Glomerular visceral epithelial cell (primary cell): ENCODE measurements at regions not wholly inside any gene's neighbourhood (a gene's known extent, or its start where the extent isn't known, plus 50 kb on each side); places are given as distances from the start of the nearest gene placed in this dataset.

Experiments used
- DNase-seq: peaks from one replicate; pipeline ENCODE4 v3.0.0-alpha.2; 2016; ENCODE audit errors: extremely low spot score

DNA sequence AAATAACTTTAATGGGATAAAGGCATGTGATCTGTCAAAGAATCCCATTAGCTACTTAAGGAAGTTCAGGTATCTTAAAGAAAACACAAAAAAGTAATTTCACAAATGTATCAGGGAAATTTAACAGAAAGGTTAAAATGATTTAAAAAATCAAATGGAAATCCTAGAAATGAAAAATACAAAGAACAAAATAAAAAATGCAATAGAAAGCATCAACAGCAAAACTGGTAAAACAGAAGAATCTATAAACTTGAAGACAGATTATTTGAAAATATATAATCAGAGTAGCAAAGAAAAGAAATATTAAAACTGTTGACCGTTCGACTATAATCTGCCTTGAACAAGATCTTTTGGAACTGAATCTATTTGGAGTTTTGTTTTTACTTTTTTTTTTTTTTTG is 279.4 kb upstream of the SYT1 start:
- no peak for DNase-seq

DNA sequence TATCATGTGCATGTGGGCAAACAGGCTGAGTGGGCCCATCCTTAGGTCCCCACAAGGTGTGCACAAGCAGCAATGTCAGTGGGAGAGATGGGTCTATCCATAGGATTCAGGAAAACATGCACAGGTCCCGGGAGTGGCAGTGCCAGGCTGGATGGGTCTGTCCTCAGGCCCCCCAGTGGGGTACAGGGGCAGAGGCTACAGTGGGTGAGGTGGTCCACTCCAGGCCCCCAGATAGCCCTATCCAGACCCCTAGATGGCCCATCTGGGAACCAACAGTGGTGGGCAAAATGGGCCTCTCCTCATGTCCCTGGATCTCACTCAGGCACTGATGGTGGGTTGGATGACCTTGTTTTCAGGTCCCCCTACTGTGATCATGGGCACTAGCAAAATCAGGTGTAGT is 277.8 kb upstream of the SYT1 start:
- DNase-seq = no peak

DNA sequence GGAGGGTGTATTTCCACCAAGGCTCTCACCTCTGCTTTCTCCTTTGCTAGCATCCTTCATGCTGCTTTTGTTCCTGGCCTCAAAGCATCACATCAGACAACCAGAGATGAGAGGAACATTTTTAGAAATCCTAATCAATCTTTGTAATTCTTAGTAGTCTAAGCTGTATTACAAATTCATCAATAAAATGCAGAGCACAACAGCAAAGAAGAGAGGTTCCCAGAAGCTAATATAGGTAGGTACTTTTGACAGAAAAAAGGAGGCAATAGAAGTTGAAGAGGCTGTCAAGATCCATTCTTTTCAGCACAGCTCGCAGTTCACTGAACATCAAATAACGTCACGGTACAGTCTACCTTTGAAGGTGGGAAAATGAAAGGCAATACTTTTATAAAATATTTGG is 265.2 kb upstream of the SYT1 start:
- no peak for DNase-seq

DNA sequence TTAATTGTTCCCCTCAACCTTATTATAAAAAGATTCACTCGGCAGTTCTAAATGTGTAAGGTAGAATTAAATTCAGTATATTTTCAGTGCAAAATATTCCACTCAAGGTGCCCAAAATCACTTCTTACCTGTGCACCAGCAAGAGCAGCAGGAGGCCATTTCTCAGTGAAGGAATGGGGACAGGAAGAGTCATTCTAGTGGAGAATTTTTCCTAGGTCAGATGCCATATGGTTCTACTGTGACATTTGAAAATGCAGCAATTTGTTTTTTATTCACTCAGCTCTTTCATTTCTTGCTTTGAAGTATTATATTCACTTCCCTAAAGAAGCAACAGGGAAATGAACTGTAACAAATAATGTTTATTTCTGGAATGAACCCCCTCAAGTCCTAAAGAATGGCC is 264.0 kb upstream of the SYT1 start:
- no peak for DNase-seq

DNA sequence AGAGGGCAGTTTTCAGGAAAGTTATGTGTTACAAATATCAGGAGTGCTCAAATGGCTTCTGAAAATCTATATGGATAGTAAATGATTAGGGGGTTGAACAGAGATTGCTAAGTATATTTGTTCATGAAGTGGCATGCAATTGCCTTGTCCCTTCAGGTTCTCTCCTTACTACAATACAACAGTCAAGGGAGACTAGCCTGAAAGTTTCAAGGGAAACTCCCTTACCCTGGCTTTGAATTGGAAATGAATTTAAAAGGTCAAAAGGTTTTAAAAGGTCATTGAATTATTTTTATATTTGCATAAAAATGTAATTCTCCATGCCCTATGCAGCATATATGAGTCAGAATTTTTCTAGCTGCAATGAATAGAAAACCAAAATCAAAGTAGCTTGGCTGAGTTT is 253.1 kb upstream of the SYT1 start:
- DNase-seq = no peak

DNA sequence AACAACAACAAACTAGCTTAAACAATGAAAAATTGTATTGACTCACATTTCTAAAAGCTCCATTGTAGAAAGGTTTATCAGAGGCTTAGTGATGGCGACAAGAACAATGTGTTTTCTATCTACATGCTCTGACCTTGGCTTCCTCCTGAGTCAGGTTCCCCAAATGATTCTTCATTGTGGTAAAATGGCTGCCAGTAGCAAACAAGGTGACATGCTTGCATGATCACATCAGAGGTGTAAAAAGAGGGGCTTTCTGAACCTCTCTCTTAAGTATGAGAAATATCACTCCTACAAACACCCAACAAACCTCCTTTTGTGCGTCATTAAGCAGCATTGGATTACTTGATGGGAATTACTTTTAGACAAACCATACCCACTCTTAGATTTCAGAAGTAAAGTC is 252.4 kb upstream of the SYT1 start:
- DNase-seq = no peak

DNA sequence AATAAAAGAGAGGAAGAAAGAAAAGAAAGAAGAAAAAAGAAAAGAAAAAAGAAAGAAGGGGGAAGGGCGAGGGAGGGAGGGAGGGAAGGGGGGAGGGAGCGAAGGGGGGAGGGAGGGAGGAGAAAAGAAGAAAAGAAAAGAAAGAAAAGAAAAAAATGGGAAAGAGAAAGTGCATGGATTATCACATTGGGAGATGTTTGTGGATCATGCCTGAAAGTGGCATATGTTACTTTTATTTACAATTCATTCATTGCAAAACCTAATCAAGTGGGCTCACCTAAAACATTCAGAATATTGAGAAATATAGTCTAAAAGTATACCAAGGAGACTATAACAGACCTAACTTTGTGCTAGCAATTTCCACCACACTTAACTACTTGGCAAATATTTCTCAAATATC is 246.9 kb upstream of the SYT1 start:
- DNase-seq = no peak

DNA sequence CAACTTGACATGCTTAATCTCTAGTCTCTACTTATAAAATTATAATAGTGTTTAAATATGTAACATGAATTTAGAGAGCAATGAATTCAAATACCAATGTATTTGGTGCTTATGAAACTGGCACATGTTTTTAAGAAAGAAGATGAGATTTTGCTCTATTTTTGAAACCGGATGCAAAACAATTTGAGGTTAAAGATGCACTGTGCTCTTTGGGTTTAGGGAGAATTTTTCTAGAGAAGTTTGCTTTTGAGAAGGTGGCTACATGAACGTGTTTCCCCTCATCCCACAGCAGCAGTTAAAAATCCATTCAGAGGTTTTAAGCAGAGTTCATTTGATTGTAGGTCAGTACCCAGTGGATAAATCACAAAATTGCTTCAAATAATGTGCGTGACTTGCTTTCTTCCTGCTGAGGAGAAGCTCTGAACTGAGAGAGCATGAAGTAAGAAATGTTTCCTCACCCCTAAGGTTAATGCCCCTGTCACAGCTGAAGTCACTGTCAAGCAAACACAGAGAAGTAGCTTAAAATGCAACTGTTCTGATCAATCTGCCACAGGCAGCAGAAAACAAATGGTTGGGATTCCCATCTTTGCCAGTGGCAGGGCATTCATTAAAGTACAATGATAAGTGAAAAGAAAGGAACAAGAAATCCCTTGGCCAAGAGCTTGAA is 241.9 kb upstream of the SYT1 start:
- DNase-seq = no peak

DNA sequence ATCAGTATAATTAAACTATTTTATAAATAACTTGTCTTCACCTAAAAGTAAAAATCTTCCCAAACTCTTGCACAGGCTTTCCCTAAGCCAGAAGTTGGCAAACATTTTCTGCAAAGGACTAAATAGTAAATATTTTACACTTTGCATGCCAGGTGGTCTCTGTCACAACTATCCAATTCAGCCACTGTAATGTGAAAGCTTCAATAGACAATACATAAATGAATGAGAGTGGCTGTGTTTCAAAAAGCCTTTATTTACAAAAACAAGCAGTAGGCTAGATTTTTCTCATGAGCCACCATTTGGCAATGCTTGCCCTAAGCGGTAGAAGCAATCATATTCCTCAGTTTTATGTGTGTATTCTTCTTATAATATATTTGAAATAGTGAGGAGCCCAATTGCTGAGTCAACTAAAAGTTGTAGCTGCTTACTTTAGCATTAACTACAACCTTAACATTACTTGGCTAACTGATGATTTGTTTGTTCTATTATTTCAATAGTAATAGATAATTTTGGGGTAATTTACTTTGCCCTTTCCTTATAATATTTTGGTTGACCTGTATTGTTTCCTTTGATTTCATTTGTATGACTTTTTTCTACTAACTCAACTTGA is 236.0 kb upstream of the SYT1 start:
- no peak for DNase-seq

DNA sequence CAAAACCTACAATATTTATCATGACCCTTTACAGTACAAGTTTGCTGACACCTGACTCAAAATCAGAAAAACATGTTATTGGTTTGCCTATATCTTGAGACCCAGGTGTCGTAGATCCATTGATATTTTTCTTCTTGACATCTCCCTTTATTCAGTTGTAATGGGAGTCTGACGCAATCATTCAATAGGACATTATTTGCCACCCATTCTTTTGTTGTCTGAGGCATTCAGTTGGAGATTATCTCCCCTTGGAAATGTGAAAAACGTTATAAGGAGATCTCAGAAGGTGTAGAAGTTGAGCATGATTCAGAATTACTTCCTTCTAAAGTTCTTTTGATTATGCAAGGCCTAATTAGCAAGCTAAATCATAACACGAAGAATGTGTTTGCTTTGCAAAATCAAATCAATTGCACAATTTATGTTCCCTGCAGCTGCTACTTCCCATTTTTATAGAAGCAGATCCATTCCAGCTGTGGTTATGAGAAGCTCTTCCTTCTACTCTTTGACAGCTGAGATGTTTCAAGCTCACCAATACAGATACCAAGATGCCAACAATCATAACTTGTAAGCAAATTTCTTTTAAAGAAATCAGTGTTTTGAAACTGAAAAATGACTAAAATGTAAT is 228.2 kb upstream of the SYT1 start:
- no peak for DNase-seq

DNA sequence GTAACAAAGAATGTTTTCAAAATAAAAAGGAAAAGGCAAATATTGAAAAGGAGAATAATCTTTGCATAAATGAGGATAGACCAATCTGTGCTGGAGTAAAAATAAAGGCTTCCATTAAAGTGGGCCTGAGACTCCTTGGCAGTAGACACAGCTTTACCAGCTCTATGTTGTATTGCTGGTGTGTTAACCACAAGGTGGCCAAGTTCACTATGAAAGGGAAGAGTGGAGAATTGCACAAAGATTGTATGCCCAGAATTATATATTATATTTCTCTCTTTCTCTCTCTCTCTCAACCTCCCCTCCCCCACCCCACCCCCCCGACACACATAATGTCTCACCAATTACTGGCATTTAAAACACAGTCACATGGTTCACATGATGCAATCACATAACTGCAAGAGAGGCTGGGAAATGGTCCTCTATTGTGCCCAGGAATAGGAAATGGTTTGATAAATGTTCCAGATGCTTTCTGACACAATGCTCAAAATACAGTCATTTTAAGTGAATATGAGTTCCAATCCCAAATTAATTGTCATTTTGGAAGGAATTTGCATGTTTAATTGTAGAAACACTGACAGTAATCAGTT is 222.6 kb upstream of the SYT1 start:
- peak; percentile 1 for DNase-seq

DNA sequence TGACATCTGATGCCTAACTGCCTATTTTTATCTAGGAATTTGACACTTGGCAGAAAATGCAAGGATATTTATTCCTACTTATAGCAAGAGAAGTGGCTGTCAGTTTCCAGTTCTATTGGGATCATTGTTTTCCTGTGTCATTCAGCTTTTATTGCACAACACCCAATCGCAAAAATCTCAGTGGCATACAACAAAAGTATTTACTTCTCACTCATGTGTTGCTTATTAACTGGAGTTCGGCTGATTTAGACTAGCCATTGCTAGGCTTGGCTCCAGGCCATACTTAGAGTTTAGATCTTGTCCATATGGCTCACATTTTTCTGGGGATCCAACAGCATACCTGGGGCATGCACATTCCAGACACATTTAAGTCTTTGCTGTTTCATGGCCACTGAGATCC is 218.6 kb upstream of the SYT1 start:
- peak; percentile 5 for DNase-seq

DNA sequence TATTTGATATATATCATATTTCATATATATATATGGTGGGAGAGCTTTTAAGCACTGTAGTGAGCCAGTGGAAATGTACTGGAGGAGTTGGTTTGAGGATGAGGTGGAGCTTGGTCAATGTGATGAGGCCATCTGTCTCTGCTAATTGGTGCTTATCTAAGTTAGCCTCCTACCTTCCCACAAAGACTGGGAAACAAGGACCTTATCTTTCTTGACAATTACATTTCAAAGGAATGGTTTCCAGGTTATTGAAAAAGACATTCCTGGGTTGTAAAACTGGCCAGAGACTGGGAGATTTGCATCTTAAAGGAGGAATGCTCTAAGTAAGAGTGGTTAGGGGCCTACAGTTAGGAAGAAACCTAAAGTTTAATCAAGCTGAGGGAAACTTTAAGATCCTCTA is 212.8 kb upstream of the SYT1 start:
- DNase-seq = no peak

DNA sequence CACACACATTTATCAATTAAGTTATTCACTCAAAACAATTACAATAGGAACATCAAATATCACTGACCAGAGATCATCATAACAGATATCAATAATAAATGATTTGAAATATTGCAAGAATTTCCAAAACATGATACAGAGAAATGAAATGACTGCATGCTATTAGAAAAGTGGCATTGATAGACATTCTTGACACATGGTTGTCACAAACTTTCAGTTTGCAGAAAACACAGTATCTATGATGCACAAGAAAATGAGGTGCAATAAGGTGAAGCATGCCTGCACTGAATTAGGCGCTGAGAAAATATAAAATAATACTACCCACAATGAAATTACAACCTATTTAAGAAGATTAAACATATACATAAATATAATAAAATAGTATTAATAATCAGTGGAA is 198.0 kb upstream of the SYT1 start:
- no peak for DNase-seq

DNA sequence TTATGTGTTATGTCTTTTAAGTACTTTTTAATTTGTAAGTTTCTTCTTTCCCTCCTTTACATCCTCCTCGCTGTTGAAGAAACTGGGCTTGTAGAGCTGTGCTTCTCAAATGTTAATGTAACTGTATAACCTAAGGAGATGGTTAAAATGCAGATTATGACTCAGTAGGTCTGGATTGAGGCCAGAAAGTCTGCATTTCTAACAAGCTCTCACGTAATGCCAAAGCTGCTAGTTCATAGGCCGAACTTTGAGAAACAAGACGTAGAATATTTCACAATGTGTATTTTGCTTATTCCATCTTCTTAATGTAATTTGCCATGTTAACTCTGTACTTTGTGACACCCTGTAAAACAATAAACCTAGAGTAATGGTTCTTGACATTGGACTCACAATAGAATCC is 193.3 kb upstream of the SYT1 start:
- DNase-seq = peak; percentile 5

DNA sequence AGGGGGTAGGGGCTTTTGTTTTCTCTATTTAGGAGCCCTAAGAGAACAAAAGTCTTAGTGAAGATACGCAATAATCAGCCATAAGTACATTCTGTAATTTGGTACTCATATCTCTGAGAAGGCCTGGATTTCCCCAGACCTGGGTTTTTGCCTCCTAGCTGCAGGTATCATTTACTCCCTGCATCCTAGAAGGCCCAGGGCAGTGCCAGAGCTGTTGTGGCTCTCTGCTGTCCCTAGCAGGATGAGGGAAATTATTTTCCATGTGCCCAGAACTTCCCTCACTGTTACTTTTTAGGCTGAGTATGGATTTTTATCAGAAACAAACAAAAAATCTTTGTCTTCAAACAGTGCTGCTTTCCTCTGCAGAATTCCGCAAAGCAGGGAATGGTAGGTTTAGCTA is 192.5 kb upstream of the SYT1 start:
- no peak for DNase-seq

DNA sequence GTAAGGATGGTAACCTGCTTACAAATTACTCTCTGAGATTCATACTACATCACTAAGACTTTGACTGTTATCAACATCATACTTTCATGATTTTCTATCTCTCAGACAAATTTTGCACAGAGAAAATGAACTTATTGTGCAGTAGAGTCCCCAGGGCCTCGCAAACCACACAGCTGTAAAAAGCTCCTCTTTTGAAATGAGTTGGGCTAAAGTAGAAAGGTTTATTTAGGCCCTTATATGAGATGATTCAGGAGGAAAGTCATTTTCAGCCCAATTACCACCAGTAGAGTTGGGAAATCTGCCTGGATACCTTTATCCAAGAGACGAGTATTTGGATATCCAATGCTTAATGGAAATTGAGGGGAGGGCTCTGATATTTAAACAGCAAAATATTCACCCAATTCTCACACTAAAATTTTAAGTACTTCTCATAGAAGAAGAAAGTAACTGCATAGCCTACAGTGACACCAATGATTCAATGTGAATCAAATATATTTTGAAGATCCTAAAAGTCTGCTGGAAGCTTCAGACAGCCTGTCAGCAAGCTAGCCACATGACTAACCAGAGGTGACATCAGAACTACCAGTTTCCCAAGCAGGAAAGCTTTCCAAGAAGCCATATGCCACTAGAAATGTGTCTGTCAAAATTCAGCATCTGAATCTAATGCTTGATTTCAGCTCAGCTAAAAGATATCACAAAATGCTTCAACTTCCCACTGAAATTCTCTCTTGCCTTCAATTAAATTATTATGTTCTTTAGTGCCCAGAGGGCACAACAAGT is 190.1 kb upstream of the SYT1 start:
- no peak for DNase-seq

DNA sequence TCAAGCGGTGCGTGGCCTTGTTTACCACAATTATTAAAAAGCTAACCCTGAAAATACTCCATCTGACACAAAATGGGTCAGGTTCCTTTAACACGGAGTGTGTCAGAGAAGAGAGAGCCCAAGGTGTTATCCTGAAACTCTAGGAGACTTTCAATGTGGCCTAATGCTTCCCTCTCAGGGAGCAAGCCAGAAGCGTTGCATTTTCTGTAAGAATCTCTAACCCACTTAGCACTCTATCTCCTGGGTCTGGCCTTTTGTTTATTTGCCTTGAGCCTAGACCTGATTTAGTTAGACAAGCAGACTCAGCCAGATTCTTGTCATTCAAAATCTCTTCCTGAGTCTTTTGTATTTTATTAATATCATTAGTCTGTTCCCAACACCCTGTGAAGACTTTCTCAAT is 184.0 kb upstream of the SYT1 start:
- DNase-seq = no peak

DNA sequence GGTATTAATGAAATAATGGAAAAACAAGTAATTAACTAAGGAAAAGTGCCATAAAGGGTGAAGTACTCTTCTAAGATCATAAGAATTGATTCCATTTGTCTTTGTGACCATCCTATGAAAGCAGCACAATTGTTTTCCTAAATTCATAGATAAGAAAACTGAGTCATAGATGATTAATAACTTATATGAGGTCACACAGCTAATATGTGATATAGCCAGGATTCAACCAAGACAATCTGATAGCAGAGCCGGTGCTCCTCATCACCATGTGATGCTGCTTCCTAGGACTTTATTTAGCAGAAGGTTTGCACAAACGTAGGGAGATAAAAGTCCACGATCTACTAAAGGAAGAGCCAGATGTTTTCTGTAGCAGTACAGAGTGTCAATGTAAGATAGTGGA is 181.5 kb upstream of the SYT1 start:
- DNase-seq = no peak

DNA sequence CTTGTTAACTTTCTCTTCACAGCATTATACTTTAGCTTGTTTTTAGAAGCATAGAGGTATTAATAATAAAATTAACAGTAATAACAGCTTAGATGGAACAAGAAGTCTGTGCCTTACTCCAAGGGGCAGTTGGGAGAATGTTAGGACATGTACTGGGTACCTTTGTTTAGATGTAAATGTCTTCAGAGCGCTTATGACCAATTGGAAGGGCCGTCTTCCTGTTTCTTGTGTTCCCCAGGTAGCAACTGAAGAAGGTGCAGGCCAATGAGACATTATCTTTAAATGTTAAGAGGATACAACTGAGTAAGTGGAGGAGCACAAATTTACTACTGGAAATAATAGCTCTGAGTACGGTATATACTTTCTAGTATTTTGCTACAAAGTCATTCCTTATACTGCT is 180.9 kb upstream of the SYT1 start:
- DNase-seq = no peak

DNA sequence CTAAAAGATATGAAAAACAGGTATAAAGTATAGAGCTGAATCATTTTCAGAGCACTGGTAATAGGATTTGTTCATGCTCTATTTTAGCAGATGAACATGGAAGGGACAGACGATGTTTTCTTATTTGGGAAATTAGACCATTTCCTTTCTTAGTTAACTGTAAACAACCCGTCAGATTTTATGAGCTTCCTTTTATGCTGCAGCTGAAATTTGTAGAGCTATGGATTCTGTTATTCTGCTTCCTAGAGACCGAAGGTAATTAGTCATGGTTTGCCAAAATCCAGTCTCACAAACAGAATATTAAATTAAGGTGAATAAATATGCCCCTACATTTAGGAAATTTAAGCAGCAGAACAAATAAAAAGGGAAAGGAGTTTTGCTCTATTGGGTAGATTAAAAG is 180.2 kb upstream of the SYT1 start:
- no peak for DNase-seq

DNA sequence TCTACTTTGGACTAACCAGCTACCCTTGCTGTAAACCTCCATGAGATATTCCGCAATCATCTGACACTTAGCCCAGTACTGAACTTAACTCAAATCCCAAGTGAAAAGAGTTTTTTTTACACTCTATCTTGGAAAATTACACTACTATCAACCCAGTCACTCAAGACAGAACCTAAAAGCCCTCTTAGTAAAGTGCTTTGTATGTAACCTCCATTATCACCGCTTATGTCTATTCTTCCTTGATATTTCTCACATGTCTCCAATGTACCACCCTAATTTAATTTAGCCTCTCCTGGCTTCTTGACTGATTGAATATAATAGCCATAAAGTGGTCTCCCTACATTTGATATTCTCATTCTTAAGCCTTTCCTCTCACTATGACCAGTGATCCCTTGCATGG is 168.8 kb upstream of the SYT1 start:
- no peak for DNase-seq

DNA sequence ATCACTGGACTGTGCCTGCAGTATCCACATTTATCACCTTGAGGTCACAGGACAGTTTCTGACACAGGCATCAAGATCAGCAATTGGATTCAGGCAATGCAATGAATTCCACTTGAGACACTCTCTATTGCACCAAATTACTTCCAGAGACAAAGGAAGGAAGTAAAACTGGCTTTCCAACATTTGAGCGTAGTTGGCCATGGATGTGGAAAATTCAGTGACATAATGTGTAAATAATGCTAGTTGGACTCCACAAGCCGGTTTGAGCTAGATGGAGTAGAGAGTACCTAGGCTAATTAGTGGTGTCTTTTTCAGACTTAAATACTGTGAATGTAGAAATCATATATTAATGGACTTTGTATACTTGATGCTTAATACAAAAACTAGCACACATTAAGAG is 168.3 kb upstream of the SYT1 start:
- DNase-seq = no peak
